ENCODE measurements at regions not wholly inside any gene's neighbourhood (a gene's known extent, or its start where the extent isn't known, plus 50 kb on each side); places are given as distances from the start of the nearest gene placed in this dataset.

DNA sequence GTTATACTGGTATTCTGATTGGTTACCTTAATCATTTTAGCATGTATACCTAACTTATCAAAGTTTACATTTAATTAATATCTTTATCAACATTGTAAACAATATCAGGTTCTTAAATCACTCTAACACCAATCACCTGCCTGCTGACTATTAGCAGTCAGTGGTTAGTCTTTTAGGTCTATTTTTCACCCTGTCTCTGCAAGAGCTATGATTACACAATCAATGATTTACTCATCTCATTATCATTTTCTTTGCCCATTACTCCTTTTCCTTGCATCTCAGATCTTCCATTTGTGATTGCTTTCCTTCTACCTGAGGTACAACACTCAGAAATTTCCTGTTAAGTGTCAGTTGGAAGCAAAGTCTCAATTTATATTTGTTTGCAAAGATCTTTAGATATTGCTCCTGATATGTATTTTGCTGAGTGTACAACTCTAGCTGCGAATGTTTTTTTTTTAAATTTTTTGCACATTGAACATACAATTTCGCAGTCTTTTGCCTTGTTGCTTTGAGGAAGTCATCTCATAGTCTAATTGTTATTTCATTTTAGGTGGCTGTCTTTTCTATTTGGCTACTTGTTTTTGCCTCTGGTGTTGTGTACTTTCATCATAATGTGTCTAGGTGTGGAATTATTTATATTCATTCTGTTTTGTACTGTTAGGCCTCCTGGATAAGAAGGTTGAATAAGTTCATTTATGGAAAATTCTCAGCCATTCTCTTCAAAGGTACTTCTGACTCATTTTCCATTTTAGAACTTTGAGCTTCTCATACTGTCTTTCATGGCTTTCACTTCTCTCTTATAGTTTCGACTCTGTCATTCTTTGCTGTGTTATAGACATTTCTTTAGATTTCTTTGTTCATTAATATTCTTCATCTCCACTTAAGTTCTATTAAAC is 104.9 kb upstream of the CEP162 start:
- ATAC-seq (ENCODE audit: low read depth) (no peak), DNase-seq (no peak)
- Mint-ChIP-seq H3K27ac (no peak overlapping the region), H3K9me3 (peaks cover 8% of the 10 kb centered on the region), H3K4me3 (no peak overlapping the region), H3K4me1 (no peaks in the 10 kb centered on the region), H3K27me3 (no peaks in the 10 kb centered on the region), H3K36me3 (ENCODE audit: low read depth) (no peaks in the 10 kb centered on the region)
- ChIA-PET POLR2A (no interaction called here), CTCF (no interaction called here)
- no peak for TF ChIP-seq CTCF (IDR thresholded peaks at IDR 0.05)
- intact Hi-C loops (cut with micrococcal nuclease): no loop called here

DNA sequence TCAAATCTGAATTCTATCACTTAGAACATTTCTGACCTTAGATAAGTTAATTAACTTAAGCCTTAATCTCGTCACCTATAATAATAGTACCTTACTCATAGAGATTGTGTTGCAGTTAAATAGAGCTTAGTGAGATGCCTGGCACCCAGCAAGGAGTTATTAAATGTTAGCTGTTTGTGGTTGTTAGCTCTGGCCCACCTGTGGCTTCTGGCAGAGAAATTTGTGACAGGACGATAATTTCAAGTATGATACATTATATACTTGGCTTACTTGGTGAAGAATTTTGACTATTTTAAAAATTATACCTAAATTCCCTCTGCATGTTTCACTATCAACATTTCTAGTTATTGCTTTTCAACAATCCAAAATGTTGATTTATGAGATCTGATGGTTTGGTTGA is 102.9 kb upstream of the CEP162 start:
- Mint-ChIP-seq H3K36me3 (ENCODE audit: low read depth) (no peaks in the 10 kb centered on the region), H3K4me1 (no peaks in the 10 kb centered on the region), H3K4me3 (no peak overlapping the region), H3K27me3 (no peaks in the 10 kb centered on the region), H3K9me3 (peaks cover under 1% of the 10 kb centered on the region), H3K27ac (no peak overlapping the region)
- DNase-seq (no peak), ATAC-seq (ENCODE audit: low read depth) (no peak)
- intact Hi-C loops (cut with micrococcal nuclease): no loop called here
- TF ChIP-seq CTCF (IDR thresholded peaks at IDR 0.05): no peak
- POLR2A ChIA-PET: no interaction called here
- CTCF ChIA-PET: no interaction called here

DNA sequence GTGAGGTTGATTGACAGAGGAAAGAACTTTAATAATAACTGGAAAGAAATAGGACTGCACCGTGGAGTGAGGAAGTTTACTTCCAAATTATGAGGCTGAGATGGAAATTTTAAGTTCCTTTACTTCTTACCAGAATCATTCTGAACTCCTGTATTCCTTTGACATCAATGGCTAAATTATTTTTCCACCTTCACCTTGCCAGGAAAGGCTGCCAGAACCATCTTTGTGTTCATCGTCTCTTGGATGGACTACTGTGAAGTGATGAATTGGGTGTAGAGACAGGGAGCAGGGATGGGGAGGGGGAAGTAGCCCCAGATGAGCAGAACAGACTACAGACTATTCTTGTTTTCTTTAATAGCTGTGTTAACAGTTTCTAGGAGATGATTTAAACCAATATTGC is 102.1 kb upstream of the CEP162 start:
- CTCF ChIA-PET: no interaction called here
- H3K4me1 Mint-ChIP-seq: no peaks in the 10 kb centered on the region
- H3K36me3 Mint-ChIP-seq (ENCODE audit: low read depth): no peaks in the 10 kb centered on the region
- no peak for TF ChIP-seq CTCF (IDR thresholded peaks at IDR 0.05)
- POLR2A ChIA-PET: no interaction called here
- H3K27me3 Mint-ChIP-seq: no peaks in the 10 kb centered on the region
- DNase-seq: no peak
- H3K9me3 Mint-ChIP-seq: no peaks in the 10 kb centered on the region
- no peak overlapping the region for H3K27ac Mint-ChIP-seq
- H3K4me3 Mint-ChIP-seq: no peak overlapping the region
- intact Hi-C loops (cut with micrococcal nuclease): no loop called here
- ATAC-seq (ENCODE audit: low read depth): no peak

- Mint-ChIP-seq H3K9me3 (no peaks in the 10 kb centered on the region), H3K27ac (no peak overlapping the region), H3K4me3 (no peak overlapping the region), H3K36me3 (ENCODE audit: low read depth) (no peaks in the 10 kb centered on the region), H3K27me3 (no peaks in the 10 kb centered on the region), H3K4me1 (no peaks in the 10 kb centered on the region)
- no peak for ATAC-seq (ENCODE audit: low read depth)
- no peak for TF ChIP-seq CTCF (IDR thresholded peaks at IDR 0.05)
- no peak for DNase-seq
- ChIA-PET POLR2A (no interaction called here), CTCF (no interaction called here)
- intact Hi-C loops (cut with micrococcal nuclease): no loop called here
Measured at GRCh38 chr6:84329077-84329476, 101.6 kb upstream of the CEP162 start.

GRCh38 chr6:84317463-84317862 is 90.0 kb upstream of the CEP162 start:
- no peaks in the 10 kb centered on the region for H3K36me3 Mint-ChIP-seq (ENCODE audit: low read depth)
- ATAC-seq (ENCODE audit: low read depth): no peak
- H3K9me3 Mint-ChIP-seq: peaks cover 3% of the 10 kb centered on the region
- intact Hi-C loops (cut with micrococcal nuclease): no loop called here
- H3K4me3 Mint-ChIP-seq: no peak overlapping the region
- H3K4me1 Mint-ChIP-seq: no peaks in the 10 kb centered on the region
- peaks cover 2% of the 10 kb centered on the region for H3K27me3 Mint-ChIP-seq
- ChIA-PET POLR2A (no interaction called here), CTCF (no interaction called here)
- TF ChIP-seq CTCF (IDR thresholded peaks at IDR 0.05): no peak
- no peak for DNase-seq
- no peak overlapping the region for H3K27ac Mint-ChIP-seq
